ENCODE measurements at regions not wholly inside any gene's neighbourhood (a gene's known extent, or its start where the extent isn't known, plus 50 kb on each side); places are given as distances from the start of the nearest gene placed in this dataset.

GRCh38 chr2:23145460-23145859 is 239.5 kb upstream of the KLHL29 start:
- DNase-seq (ENCODE audit: low read depth in 2 of 2): no peak

GRCh38 chr2:23146011-23146410 is 239.0 kb upstream of the KLHL29 start:
- Histone ChIP-seq H3K79me2 (ENCODE audit: control insufficient read depth, insufficient read depth, low read length) (no peaks in the 10 kb centered on the region), H3K9me3 (ENCODE audit: control insufficient read depth, insufficient read depth, low read depth, low read length) (no peaks in the 10 kb centered on the region), H4K20me1 (ENCODE audit: control insufficient read depth, extremely low read depth, insufficient read depth, low read length) (no peaks in the 10 kb centered on the region), H3K4me1 (ENCODE audit: control insufficient read depth, extremely low read depth, insufficient read depth, low read length) (no peaks in the 10 kb centered on the region), H2AFZ (ENCODE audit: low read length) (no peak overlapping the region), H3K36me3 (ENCODE audit: control insufficient read depth, insufficient read depth, low read length) (no peaks in the 10 kb centered on the region), H3K4me2 (ENCODE audit: extremely low read depth, insufficient read depth, low read length) (no peak overlapping the region), H3K9ac (ENCODE audit: insufficient read depth, low read length) (no peak overlapping the region), H3K27ac (ENCODE audit: insufficient read depth, low read length) (no peak overlapping the region), H3K4me3 (replicated peaks in 1 of 4; ENCODE audit: control extremely low read depth in 1 of 4, insufficient read depth in 1 of 4, low read depth in 3 of 4, low read length in 4 of 4) (no peak overlapping the region), H3K27me3 (ENCODE audit: control insufficient read depth, insufficient read depth, low read length) (no peaks in the 10 kb centered on the region)
- TF ChIP-seq CTCF (conservative IDR thresholded peaks at IDR 0.05 in 1 of 2, IDR thresholded peaks at IDR 0.05 in 1 of 2; ENCODE audit: low read depth in 1 of 2, low read length in 2 of 2) (no peak), EZH2 (IDR thresholded peaks at IDR 0.05; ENCODE audit: low read length, missing control alignments) (no peak)
- DNase-seq (ENCODE audit: low read depth in 2 of 2): no peak

More at GRCh38 chr2:23145460-23145859, 239.5 kb upstream of the KLHL29 start:
- H3K4me2 ChIP-seq (ENCODE audit: extremely low read depth, insufficient read depth, low read length): no peak overlapping the region
- no peaks in the 10 kb centered on the region for H3K79me2 ChIP-seq (ENCODE audit: control insufficient read depth, insufficient read depth, low read length)
- no peaks in the 10 kb centered on the region for H3K4me1 ChIP-seq (ENCODE audit: control insufficient read depth, extremely low read depth, insufficient read depth, low read length)
- no peak overlapping the region for H3K4me3 ChIP-seq (replicated peaks in 1 of 4; ENCODE audit: control extremely low read depth in 1 of 4, insufficient read depth in 1 of 4, low read depth in 3 of 4, low read length in 4 of 4)
- H3K27ac ChIP-seq (ENCODE audit: insufficient read depth, low read length): no peak overlapping the region
- no peaks in the 10 kb centered on the region for H3K27me3 ChIP-seq (ENCODE audit: control insufficient read depth, insufficient read depth, low read length)
- H3K9ac ChIP-seq (ENCODE audit: insufficient read depth, low read length): no peak overlapping the region
- no peak overlapping the region for H2AFZ ChIP-seq (ENCODE audit: low read length)
- H3K9me3 ChIP-seq (ENCODE audit: control insufficient read depth, insufficient read depth, low read depth, low read length): no peaks in the 10 kb centered on the region
- no peaks in the 10 kb centered on the region for H3K36me3 ChIP-seq (ENCODE audit: control insufficient read depth, insufficient read depth, low read length)
- H4K20me1 ChIP-seq (ENCODE audit: control insufficient read depth, extremely low read depth, insufficient read depth, low read length): no peaks in the 10 kb centered on the region
- TF ChIP-seq CTCF (conservative IDR thresholded peaks at IDR 0.05 in 1 of 2, IDR thresholded peaks at IDR 0.05 in 1 of 2; ENCODE audit: low read depth in 1 of 2, low read length in 2 of 2) (no peak), EZH2 (IDR thresholded peaks at IDR 0.05; ENCODE audit: low read length, missing control alignments) (no peak)

- Histone ChIP-seq H2AFZ (ENCODE audit: low read length) (no peak overlapping the region), H3K27me3 (ENCODE audit: control insufficient read depth, insufficient read depth, low read length) (no peaks in the 10 kb centered on the region), H3K4me2 (ENCODE audit: extremely low read depth, insufficient read depth, low read length) (no peak overlapping the region), H3K9me3 (ENCODE audit: control insufficient read depth, insufficient read depth, low read depth, low read length) (no peaks in the 10 kb centered on the region), H4K20me1 (ENCODE audit: control insufficient read depth, extremely low read depth, insufficient read depth, low read length) (no peaks in the 10 kb centered on the region), H3K9ac (ENCODE audit: insufficient read depth, low read length) (no peak overlapping the region), H3K27ac (ENCODE audit: insufficient read depth, low read length) (no peak overlapping the region), H3K4me1 (ENCODE audit: control insufficient read depth, extremely low read depth, insufficient read depth, low read length) (no peaks in the 10 kb centered on the region), H3K4me3 (replicated peaks in 1 of 4; ENCODE audit: control extremely low read depth in 1 of 4, insufficient read depth in 1 of 4, low read depth in 3 of 4, low read length in 4 of 4) (no peak overlapping the region), H3K79me2 (ENCODE audit: control insufficient read depth, insufficient read depth, low read length) (no peaks in the 10 kb centered on the region), H3K36me3 (ENCODE audit: control insufficient read depth, insufficient read depth, low read length) (no peaks in the 10 kb centered on the region)
- DNase-seq (ENCODE audit: low read depth in 2 of 2): no peak
- TF ChIP-seq EZH2 (IDR thresholded peaks at IDR 0.05; ENCODE audit: low read length, missing control alignments) (no peak), CTCF (conservative IDR thresholded peaks at IDR 0.05 in 1 of 2, IDR thresholded peaks at IDR 0.05 in 1 of 2; ENCODE audit: low read depth in 1 of 2, low read length in 2 of 2) (no peak)
These were observed 236.6 kb upstream of the KLHL29 start for GRCh38 chr2:23148342-23148741.
